ENCODE measurements at regions not wholly inside any gene's neighbourhood (a gene's known extent, or its start where the extent isn't known, plus 50 kb on each side); places are given as distances from the start of the nearest gene placed in this dataset.

DNA sequence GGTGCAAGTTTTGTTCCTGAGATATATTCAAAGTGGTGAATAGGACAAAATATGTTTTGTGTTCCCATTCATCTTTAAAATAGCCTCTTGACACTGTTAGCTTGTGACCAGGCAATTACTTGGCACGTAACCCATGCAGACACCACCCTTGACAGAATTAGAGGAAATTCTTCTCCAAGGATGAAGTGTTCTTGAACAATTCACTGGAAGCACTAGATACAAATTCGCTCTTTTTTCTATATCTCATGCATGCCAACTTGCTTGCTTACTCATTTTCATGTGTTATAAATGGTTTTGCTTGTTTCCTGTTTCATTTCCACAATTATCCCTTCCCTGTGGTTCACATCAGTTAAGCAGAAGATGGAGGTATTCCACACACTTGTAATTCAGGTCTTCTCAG, 105.2 kb upstream of the MAN1A1 start:
- no peaks in the 10 kb centered on the region for H3K27me3 Mint-ChIP-seq (ENCODE audit: unreplicated experiment)
- TF ChIP-seq, protein P1, sequence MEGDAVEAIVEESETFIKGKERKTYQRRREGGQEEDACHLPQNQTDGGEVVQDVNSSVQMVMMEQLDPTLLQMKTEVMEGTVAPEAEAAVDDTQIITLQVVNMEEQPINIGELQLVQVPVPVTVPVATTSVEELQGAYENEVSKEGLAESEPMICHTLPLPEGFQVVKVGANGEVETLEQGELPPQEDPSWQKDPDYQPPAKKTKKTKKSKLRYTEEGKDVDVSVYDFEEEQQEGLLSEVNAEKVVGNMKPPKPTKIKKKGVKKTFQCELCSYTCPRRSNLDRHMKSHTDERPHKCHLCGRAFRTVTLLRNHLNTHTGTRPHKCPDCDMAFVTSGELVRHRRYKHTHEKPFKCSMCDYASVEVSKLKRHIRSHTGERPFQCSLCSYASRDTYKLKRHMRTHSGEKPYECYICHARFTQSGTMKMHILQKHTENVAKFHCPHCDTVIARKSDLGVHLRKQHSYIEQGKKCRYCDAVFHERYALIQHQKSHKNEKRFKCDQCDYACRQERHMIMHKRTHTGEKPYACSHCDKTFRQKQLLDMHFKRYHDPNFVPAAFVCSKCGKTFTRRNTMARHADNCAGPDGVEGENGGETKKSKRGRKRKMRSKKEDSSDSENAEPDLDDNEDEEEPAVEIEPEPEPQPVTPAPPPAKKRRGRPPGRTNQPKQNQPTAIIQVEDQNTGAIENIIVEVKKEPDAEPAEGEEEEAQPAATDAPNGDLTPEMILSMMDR (IDR thresholded peaks at IDR 0.05; ENCODE audit: unreplicated experiment) = no peak
- no peak for DNase-seq
- H3K4me1 Mint-ChIP-seq (ENCODE audit: low read depth, unreplicated experiment) = no peaks in the 10 kb centered on the region
- CTCF ChIA-PET = interaction anchor here (1.7 kb wide), 1 partner anchor 8 kb away, joined by 4 read pairs; no protein-coding TSS in a partner anchor
- H3K36me3 Mint-ChIP-seq (ENCODE audit: insufficient read depth, unreplicated experiment) = no peaks in the 10 kb centered on the region
- no peak overlapping the region for H3K4me3 Mint-ChIP-seq (ENCODE audit: low read depth, unreplicated experiment)
- intact Hi-C loops (cut with micrococcal nuclease; ENCODE audit: unreplicated experiment) = no loop called here
- no peak overlapping the region for H3K27ac Mint-ChIP-seq (ENCODE audit: unreplicated experiment)
- H3K9me3 Mint-ChIP-seq (ENCODE audit: low read depth, unreplicated experiment) = peaks cover 3% of the 10 kb centered on the region
- BruUV-seq (replicated peaks) = no TSS peak

DNA sequence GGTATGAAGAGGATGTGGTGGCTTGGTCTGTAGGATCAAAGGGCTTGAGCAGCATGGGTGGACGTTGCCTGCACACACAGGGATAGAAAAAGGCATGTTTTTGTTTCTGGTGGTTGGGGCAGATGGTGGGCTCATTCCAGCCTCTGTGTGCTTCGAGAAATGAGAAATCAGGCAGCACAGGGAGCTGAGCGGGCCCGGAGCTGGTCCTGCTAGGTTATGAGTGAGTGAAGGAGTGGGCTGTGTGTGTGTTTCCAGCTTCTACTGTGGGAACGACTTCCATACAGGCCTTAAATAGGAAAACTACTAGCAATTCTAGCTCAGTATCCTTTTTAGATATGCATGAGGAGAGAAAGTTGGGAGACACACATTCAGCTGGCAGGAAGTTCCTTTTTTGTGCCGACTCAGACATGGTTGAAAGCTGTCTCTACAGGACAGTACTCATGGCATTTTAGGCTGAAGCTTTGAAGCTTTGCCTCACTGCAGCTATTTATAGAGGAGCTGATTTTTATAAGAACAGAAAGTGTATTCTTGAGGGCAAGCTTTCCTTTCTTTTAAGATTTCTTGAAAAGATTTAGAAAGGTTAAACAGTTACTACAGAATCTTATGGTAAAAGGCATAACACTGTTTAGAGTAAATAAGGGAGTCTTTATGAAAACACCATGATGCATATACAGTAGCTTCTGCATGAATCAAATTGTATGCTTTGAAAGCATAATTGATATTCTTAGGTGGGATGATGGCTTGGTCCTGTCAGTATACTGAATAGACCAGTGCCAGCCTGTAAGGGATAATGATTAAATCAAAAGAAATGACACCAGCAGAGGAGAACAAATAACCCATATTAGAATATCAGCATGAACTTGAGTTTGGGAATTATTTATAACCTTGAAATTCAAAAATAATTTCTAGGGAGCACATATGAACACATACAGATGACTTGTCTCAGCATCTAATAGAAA, 104.0 kb upstream of the MAN1A1 start:
- CTCF ChIA-PET = no interaction called here
- Mint-ChIP-seq H3K27me3 (ENCODE audit: unreplicated experiment) (no peaks in the 10 kb centered on the region), H3K27ac (ENCODE audit: unreplicated experiment) (no peak overlapping the region), H3K9me3 (ENCODE audit: low read depth, unreplicated experiment) (peaks cover under 1% of the 10 kb centered on the region), H3K4me3 (ENCODE audit: low read depth, unreplicated experiment) (no peak overlapping the region), H3K36me3 (ENCODE audit: insufficient read depth, unreplicated experiment) (no peaks in the 10 kb centered on the region), H3K4me1 (ENCODE audit: low read depth, unreplicated experiment) (peaks cover 7% of the 10 kb centered on the region)
- TF ChIP-seq, protein P1 (IDR thresholded peaks at IDR 0.05; ENCODE audit: unreplicated experiment) = no peak
- DNase-seq = no peak
- no TSS peak for BruUV-seq (replicated peaks)
- intact Hi-C loops (cut with micrococcal nuclease; ENCODE audit: unreplicated experiment) = no loop called here

DNA sequence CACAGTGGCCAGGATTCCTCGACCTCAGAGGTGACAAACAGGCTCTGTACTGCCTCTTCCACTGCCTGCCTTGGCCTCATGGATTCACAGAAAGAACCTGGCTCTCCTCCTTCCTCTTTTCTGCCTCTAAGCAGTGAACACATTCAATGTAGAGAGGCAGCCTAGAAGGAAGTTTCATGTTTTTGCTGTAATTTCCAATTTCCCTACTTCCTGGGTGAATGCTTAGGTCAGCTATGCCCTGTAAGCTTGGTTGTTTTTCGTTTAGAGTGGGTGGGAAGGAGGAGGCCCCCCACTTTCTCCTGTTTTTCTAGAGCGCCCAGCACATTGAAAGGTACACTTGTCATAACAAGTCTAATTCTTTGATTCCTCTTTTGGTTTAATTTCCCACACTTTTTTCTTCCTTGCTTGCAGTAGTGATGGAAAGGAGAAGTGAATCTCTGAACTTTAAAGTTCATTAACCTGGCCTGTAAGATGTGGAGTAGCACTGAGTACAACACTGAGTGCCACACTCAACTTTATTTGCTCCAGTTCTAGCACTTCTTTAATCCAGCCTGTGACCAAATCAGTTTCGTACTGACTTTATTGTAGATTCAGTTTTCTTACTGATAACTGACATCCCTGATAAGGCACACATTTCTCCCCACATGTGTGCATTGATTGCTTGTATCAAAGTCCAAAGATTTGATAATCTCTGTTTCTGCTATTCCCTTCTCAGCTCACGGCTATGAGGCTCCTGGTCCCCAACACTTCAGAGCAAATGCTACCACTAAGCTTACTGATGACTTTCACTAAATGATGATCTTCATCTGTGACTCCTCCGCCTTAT, 100.0 kb upstream of the MAN1A1 start:
- H3K27ac Mint-ChIP-seq (ENCODE audit: unreplicated experiment) = no peak overlapping the region
- CTCF ChIA-PET = no interaction called here
- intact Hi-C loops (cut with micrococcal nuclease; ENCODE audit: unreplicated experiment) = loop anchor here (5.0 to 10.0 kb wide), 3 partner anchors 68 to 305 kb away; no protein-coding TSS in a partner anchor

DNA sequence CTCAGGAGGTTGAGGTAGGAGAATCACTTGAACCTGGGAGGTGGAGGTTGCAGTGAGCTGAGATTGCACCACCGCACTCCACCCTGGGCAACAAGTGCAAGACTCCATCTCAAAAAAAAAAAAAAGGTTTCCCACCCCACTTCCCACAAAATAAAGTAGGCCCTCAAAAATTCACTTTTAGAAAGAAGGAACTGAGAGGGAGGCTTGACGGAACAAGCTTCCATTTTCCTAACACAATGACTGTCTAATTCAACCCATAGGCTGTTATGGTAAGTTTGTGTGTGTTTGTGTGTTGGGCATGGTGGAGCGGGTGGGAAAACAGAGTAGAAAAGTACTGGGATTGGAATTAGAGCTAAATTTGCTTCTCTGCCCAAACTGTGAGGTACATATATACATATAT, 98.4 kb upstream of the MAN1A1 start:
- no TSS peak for BruUV-seq (replicated peaks)
- H3K36me3 Mint-ChIP-seq (ENCODE audit: insufficient read depth, unreplicated experiment) = peaks cover 5% of the 10 kb centered on the region
- peaks cover 38% of the 10 kb centered on the region for H3K4me1 Mint-ChIP-seq (ENCODE audit: low read depth, unreplicated experiment)
- H3K27ac Mint-ChIP-seq (ENCODE audit: unreplicated experiment) = no peak overlapping the region
- TF ChIP-seq, protein P1 (IDR thresholded peaks at IDR 0.05; ENCODE audit: unreplicated experiment) = no peak
- no peak overlapping the region for H3K4me3 Mint-ChIP-seq (ENCODE audit: low read depth, unreplicated experiment)
- intact Hi-C loops (cut with micrococcal nuclease; ENCODE audit: unreplicated experiment) = loop anchor here (5.0 to 10.0 kb wide), 3 partner anchors 69 to 303 kb away; no protein-coding TSS in a partner anchor
- no peak for DNase-seq
- no peaks in the 10 kb centered on the region for H3K27me3 Mint-ChIP-seq (ENCODE audit: unreplicated experiment)
- CTCF ChIA-PET = no interaction called here
- peaks cover 5% of the 10 kb centered on the region for H3K9me3 Mint-ChIP-seq (ENCODE audit: low read depth, unreplicated experiment)

More for the DNA sequence above, 100.0 kb upstream of the MAN1A1 start:
- Mint-ChIP-seq H3K4me3 (ENCODE audit: low read depth, unreplicated experiment) (no peak overlapping the region), H3K9me3 (ENCODE audit: low read depth, unreplicated experiment) (no peaks in the 10 kb centered on the region), H3K27me3 (ENCODE audit: unreplicated experiment) (no peaks in the 10 kb centered on the region), H3K36me3 (ENCODE audit: insufficient read depth, unreplicated experiment) (peaks cover 5% of the 10 kb centered on the region), H3K4me1 (ENCODE audit: low read depth, unreplicated experiment) (peaks cover 32% of the 10 kb centered on the region)
- no TSS peak for BruUV-seq (replicated peaks)
- TF ChIP-seq, protein P1 (IDR thresholded peaks at IDR 0.05; ENCODE audit: unreplicated experiment) = no peak
- no peak for DNase-seq

All from Calu3 (cell line).